GM12892 (cell line): ENCODE measurements at regions not wholly inside any gene's neighbourhood (a gene's known extent, or its start where the extent isn't known, plus 50 kb on each side); places are given as distances from the start of the nearest gene placed in this dataset.

ENCODE experiments used
- POLR2A ChIP-seq: IDR thresholded peaks from 2 replicates; pipeline ENCODE4 v1.6.1; 2011; ENCODE audit warnings: low read depth, low read length, control low read depth
- POLR2AphosphoS5 ChIP-seq: IDR thresholded peaks from 2 replicates; pipeline ENCODE4 v1.6.1; 2011; ENCODE audit warnings: low read depth, low read length, control low read depth

- no peak for TF ChIP-seq POLR2AphosphoS5
- TF ChIP-seq POLR2A, result no peak
Measured at GRCh38 chr19:56930647-56931535, 90.4 kb upstream of the PEG3 start.
